ENCODE measurements at regions not wholly inside any gene's neighbourhood (a gene's known extent, or its start where the extent isn't known, plus 50 kb on each side); places are given as distances from the start of the nearest gene placed in this dataset.

- no peak for DNase-seq
Observed at GRCh38 chr15:62787401-62787800, 255.1 kb upstream of the TPM1 start.

- no peak for DNase-seq
Observed at GRCh38 chr15:62788224-62788623, 254.3 kb upstream of the TPM1 start.

DNA sequence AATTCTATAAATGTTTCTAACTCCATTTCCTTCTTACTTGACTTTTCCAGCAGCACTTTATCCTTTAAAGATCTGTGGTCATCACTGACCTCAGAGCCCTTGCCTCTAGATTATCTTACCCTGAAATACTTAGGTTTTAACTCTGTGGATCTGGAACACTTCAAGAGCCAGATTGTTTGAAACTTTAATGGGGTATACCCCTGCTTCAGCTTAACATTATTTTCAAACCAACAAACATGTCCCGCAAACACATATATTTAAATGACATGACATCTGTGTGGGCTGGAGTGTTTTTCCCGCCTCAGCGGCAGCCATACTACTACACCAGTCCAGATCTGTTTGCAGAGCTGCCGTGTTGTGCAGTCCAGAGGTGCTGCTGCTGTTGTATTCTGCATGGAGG is 252.0 kb upstream of the TPM1 start:
- DNase-seq = no peak

GRCh38 chr15:62791694-62792093 is 250.9 kb upstream of the TPM1 start:
- DNase-seq = no peak

- DNase-seq = no peak
Observed at GRCh38 chr15:62792986-62793751, 249.4 kb upstream of the TPM1 start.

DNA sequence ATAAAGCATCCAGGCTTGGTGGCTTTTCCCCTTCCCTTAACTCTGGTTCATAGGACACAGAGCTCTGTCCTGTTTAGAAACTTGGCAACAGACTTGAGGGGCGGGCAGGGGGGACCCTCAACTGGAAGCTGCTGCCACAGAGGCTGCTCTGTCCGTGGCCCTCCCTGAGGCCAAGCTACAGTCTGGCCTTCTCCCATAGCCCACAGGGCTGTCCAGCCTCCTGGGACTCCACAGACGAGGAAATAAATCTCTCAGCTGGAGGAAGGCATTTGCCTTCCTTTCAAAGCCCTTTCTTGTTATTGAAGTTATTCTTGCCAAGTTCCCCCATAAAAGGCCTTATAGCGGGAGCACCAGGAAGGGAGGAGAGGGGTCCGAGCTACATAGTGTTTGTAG is 248.8 kb upstream of the TPM1 start:
- DNase-seq = no peak

DNA sequence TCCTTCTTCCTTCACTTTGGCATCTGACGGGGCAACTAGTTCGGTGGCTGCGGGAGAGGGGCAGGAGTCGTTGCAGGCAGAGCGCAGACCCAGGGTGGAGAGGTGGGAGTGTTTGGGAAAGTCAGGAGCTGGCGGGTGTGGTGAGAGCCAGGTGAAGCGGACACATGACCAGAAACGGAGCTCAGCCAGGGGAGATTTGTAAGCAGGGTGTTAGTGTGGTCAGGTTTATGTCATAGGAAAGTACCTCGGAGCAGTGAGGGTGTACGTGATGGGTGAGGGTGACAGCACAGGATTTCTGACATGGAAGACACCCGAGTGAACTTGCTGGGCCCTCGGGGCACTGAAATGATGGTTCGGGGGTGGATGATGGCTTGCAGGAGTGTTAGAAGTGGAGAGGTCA is 247.4 kb upstream of the TPM1 start:
- DNase-seq = no peak

DNA sequence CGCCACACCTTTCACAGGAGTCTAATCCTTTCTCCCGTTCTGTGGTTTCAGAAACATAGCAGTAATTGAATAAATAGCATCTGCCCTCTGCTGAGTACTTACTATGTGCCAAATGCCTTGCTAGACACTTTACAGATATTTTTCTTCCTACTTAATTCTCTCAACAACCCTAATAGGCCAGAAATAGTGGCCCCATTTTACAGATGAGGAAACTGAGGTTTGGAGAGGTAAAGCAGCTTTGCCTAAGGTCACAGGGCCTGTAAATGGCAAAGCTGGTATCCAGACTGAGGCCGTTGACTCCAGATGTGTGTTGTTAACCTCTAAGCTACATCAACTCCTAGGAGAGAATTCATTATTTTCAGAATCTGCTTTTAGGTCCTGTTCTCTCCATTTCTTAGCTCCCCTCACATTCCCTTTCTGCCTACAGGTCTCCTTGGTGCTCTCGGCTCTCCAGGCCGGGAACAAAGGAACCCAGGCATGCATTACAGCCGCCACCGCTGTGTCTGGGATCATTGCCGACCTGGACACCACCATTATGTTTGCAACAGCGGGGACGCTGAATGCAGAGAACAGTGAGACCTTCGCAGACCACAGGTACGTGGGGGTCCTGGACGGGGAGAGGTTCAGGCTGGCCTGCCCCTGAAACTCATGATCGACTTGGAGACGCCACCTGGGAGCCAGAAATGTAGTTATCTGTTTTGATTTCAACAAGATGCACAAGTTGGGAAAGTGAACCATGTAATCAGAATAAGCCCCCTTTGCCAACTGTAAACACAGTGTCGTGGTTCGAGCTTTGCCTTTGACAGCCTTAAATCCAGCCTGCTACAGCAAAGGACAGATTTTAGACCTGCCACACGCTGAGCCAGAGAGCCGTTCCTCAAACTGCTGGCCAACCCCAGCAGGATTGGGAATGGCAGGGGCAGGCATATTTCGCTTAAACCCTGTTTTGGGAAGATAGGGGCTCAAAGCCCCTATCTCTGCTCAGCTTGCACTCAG is 246.5 kb upstream of the TPM1 start:
- no peak for DNase-seq

DNA sequence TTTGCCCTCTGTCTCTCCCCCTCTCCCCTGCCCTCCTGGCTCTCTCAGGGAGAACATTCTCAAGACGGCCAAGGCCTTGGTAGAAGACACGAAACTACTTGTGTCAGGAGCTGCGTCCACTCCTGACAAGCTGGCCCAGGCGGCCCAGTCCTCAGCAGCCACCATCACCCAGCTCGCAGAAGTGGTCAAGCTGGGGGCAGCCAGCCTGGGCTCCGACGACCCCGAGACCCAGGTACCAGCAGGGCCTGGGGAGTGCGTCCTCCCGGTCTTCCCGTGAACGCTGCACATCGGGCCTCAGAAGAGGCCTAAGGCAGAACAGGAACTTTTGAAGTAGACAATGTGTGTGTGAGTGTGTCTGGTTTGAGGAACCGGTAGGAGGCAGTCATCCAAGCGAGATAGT is 245.4 kb upstream of the TPM1 start:
- DNase-seq = no peak

DNA sequence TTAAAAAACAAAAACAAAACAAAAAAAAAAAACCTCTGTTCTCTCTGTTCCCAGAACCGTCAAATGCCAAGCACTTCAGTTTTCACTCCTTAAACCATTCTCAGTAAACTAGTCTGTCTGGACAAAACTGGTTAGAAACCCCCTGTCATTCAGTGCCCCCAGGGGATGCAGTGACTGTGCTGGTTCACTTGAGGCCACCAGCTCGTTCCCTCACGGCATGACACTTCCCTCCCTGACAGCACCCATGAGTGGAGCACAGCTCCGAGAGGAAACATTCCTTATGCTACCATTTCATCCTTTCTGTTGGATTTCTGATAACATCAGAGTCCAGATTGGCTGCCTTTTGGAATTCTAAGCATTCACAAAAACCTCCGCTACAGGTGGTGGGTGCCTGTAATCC is 244.0 kb upstream of the TPM1 start:
- DNase-seq = no peak

DNA sequence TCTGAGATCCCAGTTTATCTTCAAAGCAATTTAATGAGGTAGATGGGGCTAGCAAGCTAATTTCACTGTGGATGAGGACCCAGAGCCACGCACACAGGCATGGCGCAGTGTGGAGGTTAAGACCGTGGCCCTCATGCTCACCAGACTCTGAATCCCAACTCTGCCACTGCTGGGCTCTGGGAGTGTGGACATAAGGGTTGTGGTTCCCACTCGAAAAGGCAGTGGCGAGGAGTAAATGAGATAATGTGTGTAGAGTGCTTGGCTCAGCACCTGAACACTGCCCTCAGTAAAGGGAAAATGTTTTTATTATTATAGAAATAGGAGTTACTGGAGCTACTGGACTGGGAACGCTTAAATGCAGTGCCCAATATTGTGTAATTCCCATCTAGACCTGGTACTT is 243.5 kb upstream of the TPM1 start:
- peak; percentile 27 for DNase-seq

- DNase-seq = no peak
Observed at GRCh38 chr15:62799919-62800318, 242.6 kb upstream of the TPM1 start.

DNA sequence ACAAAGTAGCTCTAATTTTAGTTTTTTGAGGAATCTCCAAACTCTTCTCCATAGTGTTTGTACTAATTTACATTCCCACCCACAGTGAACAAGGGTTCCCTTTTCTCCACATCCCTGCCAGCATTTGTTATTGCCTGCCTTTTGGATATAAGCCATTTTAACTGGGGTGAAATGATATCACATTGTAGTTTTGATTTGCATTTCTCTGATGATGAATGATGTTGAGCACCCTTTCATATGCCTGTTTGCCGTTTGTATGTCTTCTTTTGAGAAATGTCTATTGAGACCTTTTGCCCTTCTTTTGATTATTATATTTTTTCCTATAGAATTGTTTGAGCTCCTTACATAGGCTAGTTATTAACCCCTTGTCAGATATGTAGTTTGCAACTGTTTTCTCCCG is 239.9 kb upstream of the TPM1 start:
- no peak for DNase-seq

GRCh38 chr15:62803856-62804400 is 238.6 kb upstream of the TPM1 start:
- no peak for DNase-seq

- no peak for DNase-seq
Observed at GRCh38 chr15:62805502-62805901, 237.0 kb upstream of the TPM1 start.

- no peak for DNase-seq
Observed at GRCh38 chr15:62807539-62808130, 234.9 kb upstream of the TPM1 start.

- no peak for DNase-seq
Observed at GRCh38 chr15:62809115-62809967, 233.2 kb upstream of the TPM1 start.

DNA sequence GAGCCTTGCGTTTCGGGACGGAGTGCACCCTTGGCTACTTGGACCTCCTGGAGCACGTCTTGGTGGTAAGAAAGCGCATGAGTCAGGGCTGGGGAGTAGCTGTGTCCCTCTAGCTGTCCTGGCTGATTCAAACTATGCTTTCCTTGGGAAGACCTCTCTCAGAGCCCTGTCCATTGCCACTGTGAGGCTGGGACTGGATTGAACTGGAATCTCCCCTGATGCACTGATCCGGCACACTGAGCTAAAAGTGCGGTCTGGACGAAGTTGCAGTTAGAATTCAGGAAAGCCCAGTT is 232.6 kb upstream of the TPM1 start:
- DNase-seq = no peak

- DNase-seq = no peak
Observed at GRCh38 chr15:62812515-62812835, 230.1 kb upstream of the TPM1 start.

DNA sequence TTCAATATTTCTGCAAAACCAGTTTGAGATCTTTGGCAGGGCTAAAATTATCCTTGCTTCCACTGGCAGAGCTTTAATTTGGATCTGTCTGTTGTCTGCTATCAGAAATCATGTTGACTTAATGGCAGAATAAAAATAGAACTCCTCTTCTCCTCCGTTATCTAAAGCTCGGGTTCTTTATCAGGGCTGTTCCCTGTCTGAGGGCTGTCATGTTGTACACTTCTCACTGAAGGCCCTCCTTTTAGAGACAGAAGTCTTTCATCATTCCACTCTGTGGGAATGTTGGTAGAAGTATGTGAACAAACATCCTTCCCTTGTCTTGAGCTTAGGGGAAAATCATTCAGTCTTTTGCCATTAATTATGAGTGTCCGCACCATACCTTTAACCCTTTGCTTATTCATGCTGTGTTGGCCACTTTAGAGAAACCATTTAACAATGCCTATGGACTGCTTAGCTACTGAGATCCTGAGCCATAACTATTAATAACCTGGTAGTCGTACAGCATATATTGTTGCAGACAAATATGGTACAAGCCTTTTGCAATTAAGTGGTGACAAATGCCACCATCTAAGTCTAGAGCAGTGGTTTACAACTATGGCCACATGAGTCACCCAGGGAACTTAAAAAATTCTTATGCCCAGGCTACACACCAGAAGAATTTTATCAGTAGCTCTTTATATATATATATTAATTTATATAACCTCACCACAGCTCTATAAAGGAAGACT is 226.0 kb upstream of the TPM1 start:
- DNase-seq = no peak

GRCh38 chr15:62818691-62819090 is 223.9 kb upstream of the TPM1 start:
- no peak for DNase-seq

Measured in DMS79 treated with DMSO at 0.1 percent for 48 hours (cell line).